Muscle layer of duodenum (tissue), 2 donors: ENCODE measurements at regions not wholly inside any gene's neighbourhood (a gene's known extent, or its start where the extent isn't known, plus 50 kb on each side); places are given as distances from the start of the nearest gene placed in this dataset.
"Not testable (repeated sequence)": the region's sequence is repeated elsewhere in the genome, so short reads cannot be mapped to it uniquely, and the experiment has no call there.

Source experiments
- H3K27ac ChIP-seq: one replicate; pipeline ENCODE4 v1.7.0; 2013; ENCODE audit warnings: mild to moderate bottlenecking, low read length
- H3K27me3 ChIP-seq: one replicate; pipeline ENCODE4 v1.7.0; 2013; ENCODE audit warnings: low read depth, mild to moderate bottlenecking, control low read depth, low read length
- H3K36me3 ChIP-seq, 2 donors: one replicate each; pipeline ENCODE4 v1.7.0; 2013; ENCODE audit warnings: low read length in 2 of 2, control low read depth in 1 of 2, mild to moderate bottlenecking in 1 of 2; ENCODE audit not compliant: insufficient read depth in 2 of 2, control insufficient read depth in 1 of 2
- H3K4me1 ChIP-seq, 2 donors: one replicate each; pipeline ENCODE4 v1.7.0; 2013; ENCODE audit warnings: low read length in 2 of 2, mild to moderate bottlenecking in 2 of 2, control low read depth in 1 of 2, moderate library complexity in 1 of 2; ENCODE audit not compliant: insufficient read depth in 2 of 2, control insufficient read depth in 1 of 2
- H3K4me3 ChIP-seq, 2 donors: one replicate each; pipeline ENCODE4 v1.7.0; 2013; ENCODE audit warnings: low read length in 2 of 2, low read depth in 1 of 2, mild to moderate bottlenecking in 1 of 2
- H3K9me3 ChIP-seq, 2 donors: one replicate each; pipeline ENCODE4 v1.7.0; 2013; ENCODE audit warnings: low read length in 2 of 2, control low read depth in 1 of 2, mild to moderate bottlenecking in 1 of 2; ENCODE audit not compliant: control insufficient read depth in 1 of 2
- donor health status: healthy.

DNA sequence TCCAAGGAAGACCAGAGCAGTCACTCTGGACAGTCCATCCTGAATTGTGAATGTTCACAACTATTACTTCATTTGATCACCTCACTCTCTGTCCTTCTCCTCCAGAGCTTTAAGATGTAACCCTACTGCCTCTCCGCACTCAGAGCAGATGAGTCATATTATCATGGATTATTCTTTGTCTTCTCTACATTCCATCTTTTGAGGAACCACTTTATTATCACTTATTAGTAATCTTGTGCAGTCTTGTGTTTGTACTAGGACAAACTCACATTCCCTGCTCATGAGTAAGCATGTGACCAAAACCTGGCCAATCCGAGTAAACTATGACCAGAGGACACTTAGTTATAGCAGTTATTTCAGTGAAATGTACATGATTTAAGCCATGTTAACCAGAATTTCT is 401.5 kb upstream of the ADGRB3 start:
- H3K36me3 ChIP-seq: no peaks in the 10 kb centered on the region
- H3K27ac ChIP-seq: no peak overlapping the region
- no peaks in the 10 kb centered on the region for H3K27me3 ChIP-seq

GRCh38 chr6:68229566-68229965 is 405.5 kb upstream of the ADGRB3 start:
- Histone ChIP-seq H3K9me3 (no peaks in the 10 kb centered on the region), H3K4me3 (no peak overlapping the region), H3K27ac (no peak overlapping the region), H3K4me1 (no peaks in the 10 kb centered on the region), H3K36me3 (no peaks in the 10 kb centered on the region), H3K27me3 (no peaks in the 10 kb centered on the region)

More for the DNA sequence above, 401.5 kb upstream of the ADGRB3 start:
- Histone ChIP-seq H3K9me3 (no peaks in the 10 kb centered on the region), H3K4me1 (no peaks in the 10 kb centered on the region), H3K4me3 (no peak overlapping the region)

GRCh38 chr6:68226460-68226859 is 408.6 kb upstream of the ADGRB3 start:
- H3K4me3 ChIP-seq: no peak overlapping the region
- no peak overlapping the region for H3K27ac ChIP-seq
- no peaks in the 10 kb centered on the region for H3K36me3 ChIP-seq
- no peaks in the 10 kb centered on the region for H3K9me3 ChIP-seq
- H3K27me3 ChIP-seq: no peaks in the 10 kb centered on the region
- H3K4me1 ChIP-seq: no peaks in the 10 kb centered on the region

- Histone ChIP-seq H3K27me3 (no peaks in the 10 kb centered on the region), H3K4me1 (no peaks in the 10 kb centered on the region), H3K9me3 (no peaks in the 10 kb centered on the region), H3K36me3 (no peaks in the 10 kb centered on the region), H3K4me3 (no peak overlapping the region), H3K27ac (no peak overlapping the region)
Measured at GRCh38 chr6:68225729-68226128, 409.4 kb upstream of the ADGRB3 start.

DNA sequence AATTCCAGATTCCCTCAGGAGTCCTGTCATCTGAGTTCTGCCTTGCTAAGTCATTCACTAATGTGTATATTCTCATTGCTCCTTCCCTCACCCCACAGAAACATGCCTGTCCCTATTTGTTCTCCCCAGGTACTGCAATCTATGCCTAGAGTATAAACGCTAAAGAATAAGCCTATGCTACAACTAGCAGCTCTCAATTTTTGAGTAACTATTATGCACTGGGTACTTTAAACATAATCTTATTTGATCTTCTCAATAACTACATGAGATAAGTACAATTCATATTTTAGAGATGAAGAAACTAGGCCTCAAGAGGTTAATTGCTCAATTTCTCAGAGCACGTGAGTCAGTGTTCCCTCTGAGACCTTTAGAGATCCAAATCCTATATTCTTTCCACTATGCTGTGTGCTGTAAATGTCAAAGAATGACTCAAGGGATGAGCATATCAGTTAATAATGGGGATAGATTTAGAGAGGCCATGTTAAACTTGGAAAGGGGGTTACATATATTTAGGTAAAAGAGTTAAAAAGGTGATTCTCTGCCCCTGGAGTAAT is 423.8 kb upstream of the ADGRB3 start:
- Histone ChIP-seq H3K27me3 (no peaks in the 10 kb centered on the region), H3K27ac (no peak overlapping the region), H3K36me3 (no peaks in the 10 kb centered on the region)

GRCh38 chr6:68207612-68208011 is 427.5 kb upstream of the ADGRB3 start:
- H3K4me3 ChIP-seq, H3K27me3 ChIP-seq, H3K27ac ChIP-seq, H3K4me1 ChIP-seq, H3K9me3 ChIP-seq, H3K36me3 ChIP-seq: not testable (repeated sequence)

More for the DNA sequence above, 423.8 kb upstream of the ADGRB3 start:
- H3K4me1 ChIP-seq: no peaks in the 10 kb centered on the region
- H3K9me3 ChIP-seq: peaks cover 0 to 2% of the 10 kb centered on the region in 2 donors
- no peak overlapping the region for H3K4me3 ChIP-seq

GRCh38 chr6:68200929-68201328 is 434.2 kb upstream of the ADGRB3 start:
- Histone ChIP-seq H3K4me3 (no peak overlapping the region), H3K27me3 (no peaks in the 10 kb centered on the region), H3K9me3 (peaks cover 4% of the 10 kb centered on the region in 2 donors), H3K36me3 (no peaks in the 10 kb centered on the region), H3K4me1 (no peaks in the 10 kb centered on the region), H3K27ac (no peak overlapping the region)

- Histone ChIP-seq H3K9me3 (peaks cover 4% of the 10 kb centered on the region in 2 donors), H3K27me3 (no peaks in the 10 kb centered on the region), H3K4me3 (no peak overlapping the region), H3K27ac (no peak overlapping the region), H3K36me3 (no peaks in the 10 kb centered on the region), H3K4me1 (no peaks in the 10 kb centered on the region)
Measured at GRCh38 chr6:68197356-68197755, 437.7 kb upstream of the ADGRB3 start.

GRCh38 chr6:68196645-68197044 is 438.4 kb upstream of the ADGRB3 start:
- Histone ChIP-seq H3K9me3 (peaks cover 4% of the 10 kb centered on the region in 2 donors), H3K4me3 (no peak overlapping the region), H3K4me1 (no peaks in the 10 kb centered on the region)

DNA sequence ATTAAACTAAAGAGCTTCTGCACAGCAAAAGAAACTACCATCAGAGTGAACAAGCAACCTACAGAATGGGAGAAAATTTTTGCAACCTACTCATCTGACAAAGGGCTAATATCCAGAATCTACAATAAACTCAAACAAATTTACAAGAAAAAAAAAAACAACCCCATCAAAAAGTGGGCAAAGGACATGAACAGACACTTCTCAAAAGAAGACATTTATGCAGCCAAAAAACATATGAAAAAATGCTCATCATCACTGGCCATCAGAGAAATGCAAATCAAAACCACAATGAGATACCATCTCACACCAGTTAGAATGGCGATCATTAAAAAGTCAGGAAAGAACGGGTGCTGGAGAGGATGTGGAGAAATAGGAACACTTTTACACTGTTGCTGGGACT is 439.3 kb upstream of the ADGRB3 start:
- H3K4me1 ChIP-seq, H3K27ac ChIP-seq, H3K27me3 ChIP-seq, H3K9me3 ChIP-seq, H3K4me3 ChIP-seq, H3K36me3 ChIP-seq: not testable (repeated sequence)

More at GRCh38 chr6:68196645-68197044, 438.4 kb upstream of the ADGRB3 start:
- Histone ChIP-seq H3K27ac (no peak overlapping the region), H3K36me3 (no peaks in the 10 kb centered on the region), H3K27me3 (no peaks in the 10 kb centered on the region)

GRCh38 chr6:68194846-68195478 is 440.1 kb upstream of the ADGRB3 start:
- H3K36me3 ChIP-seq: no peaks in the 10 kb centered on the region
- H3K27me3 ChIP-seq: no peaks in the 10 kb centered on the region
- H3K4me3 ChIP-seq: no peak overlapping the region
- no peaks in the 10 kb centered on the region for H3K4me1 ChIP-seq
- no peak overlapping the region for H3K27ac ChIP-seq
- peaks cover 0 to 4% of the 10 kb centered on the region in 2 donors for H3K9me3 ChIP-seq

- no peaks in the 10 kb centered on the region for H3K27me3 ChIP-seq
- H3K4me3 ChIP-seq: no peak overlapping the region
- peaks cover 0 to 4% of the 10 kb centered on the region in 2 donors for H3K9me3 ChIP-seq
- H3K27ac ChIP-seq: no peak overlapping the region
- no peaks in the 10 kb centered on the region for H3K4me1 ChIP-seq
- H3K36me3 ChIP-seq: no peaks in the 10 kb centered on the region
Measured at GRCh38 chr6:68192988-68193387, 442.1 kb upstream of the ADGRB3 start.
